ENCODE measurements at regions not wholly inside any gene's neighbourhood (a gene's known extent, or its start where the extent isn't known, plus 50 kb on each side); places are given as distances from the start of the nearest gene placed in this dataset.

DNA sequence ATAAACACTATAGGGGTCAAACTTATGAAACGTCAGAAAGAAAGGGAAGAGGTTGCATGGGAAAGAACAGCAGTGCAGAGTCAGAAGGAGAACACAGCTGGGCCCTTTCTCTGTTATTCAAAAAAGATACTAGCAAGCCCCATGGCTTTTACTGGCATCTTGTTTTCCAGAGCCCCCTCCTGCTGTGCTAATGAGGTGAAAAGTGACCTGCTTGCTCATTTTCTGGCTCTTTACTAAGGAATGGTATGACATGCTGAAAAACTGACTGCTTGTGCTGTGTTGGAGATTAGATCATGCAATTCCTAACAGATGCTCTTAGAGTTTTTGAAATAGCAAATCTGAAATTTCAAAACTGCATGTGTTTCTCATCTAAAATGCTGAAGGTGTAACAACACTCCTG is 541.6 kb upstream of the ALCAM start:
- no peak for DNase-seq (ENCODE audit: low read depth in 1 of 2, low spot score in 1 of 2)
- H3K27me3 ChIP-seq (ENCODE audit: insufficient read depth, poor library complexity, severe bottlenecking), result no peaks in the 10 kb centered on the region
- H3K27ac ChIP-seq (replicated peaks), result no peak overlapping the region
- H3K4me3 ChIP-seq (replicated peaks; ENCODE audit: insufficient read depth, low read length), result no peak overlapping the region
- TF ChIP-seq, protein P1, sequence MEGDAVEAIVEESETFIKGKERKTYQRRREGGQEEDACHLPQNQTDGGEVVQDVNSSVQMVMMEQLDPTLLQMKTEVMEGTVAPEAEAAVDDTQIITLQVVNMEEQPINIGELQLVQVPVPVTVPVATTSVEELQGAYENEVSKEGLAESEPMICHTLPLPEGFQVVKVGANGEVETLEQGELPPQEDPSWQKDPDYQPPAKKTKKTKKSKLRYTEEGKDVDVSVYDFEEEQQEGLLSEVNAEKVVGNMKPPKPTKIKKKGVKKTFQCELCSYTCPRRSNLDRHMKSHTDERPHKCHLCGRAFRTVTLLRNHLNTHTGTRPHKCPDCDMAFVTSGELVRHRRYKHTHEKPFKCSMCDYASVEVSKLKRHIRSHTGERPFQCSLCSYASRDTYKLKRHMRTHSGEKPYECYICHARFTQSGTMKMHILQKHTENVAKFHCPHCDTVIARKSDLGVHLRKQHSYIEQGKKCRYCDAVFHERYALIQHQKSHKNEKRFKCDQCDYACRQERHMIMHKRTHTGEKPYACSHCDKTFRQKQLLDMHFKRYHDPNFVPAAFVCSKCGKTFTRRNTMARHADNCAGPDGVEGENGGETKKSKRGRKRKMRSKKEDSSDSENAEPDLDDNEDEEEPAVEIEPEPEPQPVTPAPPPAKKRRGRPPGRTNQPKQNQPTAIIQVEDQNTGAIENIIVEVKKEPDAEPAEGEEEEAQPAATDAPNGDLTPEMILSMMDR (IDR thresholded peaks at IDR 0.05; ENCODE audit: insufficient read depth, low read length), result no peak
- TF ChIP-seq, protein P2, sequence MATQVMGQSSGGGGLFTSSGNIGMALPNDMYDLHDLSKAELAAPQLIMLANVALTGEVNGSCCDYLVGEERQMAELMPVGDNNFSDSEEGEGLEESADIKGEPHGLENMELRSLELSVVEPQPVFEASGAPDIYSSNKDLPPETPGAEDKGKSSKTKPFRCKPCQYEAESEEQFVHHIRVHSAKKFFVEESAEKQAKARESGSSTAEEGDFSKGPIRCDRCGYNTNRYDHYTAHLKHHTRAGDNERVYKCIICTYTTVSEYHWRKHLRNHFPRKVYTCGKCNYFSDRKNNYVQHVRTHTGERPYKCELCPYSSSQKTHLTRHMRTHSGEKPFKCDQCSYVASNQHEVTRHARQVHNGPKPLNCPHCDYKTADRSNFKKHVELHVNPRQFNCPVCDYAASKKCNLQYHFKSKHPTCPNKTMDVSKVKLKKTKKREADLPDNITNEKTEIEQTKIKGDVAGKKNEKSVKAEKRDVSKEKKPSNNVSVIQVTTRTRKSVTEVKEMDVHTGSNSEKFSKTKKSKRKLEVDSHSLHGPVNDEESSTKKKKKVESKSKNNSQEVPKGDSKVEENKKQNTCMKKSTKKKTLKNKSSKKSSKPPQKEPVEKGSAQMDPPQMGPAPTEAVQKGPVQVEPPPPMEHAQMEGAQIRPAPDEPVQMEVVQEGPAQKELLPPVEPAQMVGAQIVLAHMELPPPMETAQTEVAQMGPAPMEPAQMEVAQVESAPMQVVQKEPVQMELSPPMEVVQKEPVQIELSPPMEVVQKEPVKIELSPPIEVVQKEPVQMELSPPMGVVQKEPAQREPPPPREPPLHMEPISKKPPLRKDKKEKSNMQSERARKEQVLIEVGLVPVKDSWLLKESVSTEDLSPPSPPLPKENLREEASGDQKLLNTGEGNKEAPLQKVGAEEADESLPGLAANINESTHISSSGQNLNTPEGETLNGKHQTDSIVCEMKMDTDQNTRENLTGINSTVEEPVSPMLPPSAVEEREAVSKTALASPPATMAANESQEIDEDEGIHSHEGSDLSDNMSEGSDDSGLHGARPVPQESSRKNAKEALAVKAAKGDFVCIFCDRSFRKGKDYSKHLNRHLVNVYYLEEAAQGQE (IDR thresholded peaks at IDR 0.05; ENCODE audit: insufficient replicate concordance, low read depth), result no peak
- TF ChIP-seq POLR2AphosphoS5 (IDR thresholded peaks at IDR 0.05; ENCODE audit: low read depth), result no peak
- TF ChIP-seq SPI1 (IDR thresholded peaks at IDR 0.05; ENCODE audit: borderline replicate concordance, low read depth), result no peak
- TF ChIP-seq GABPA (IDR thresholded peaks at IDR 0.05; ENCODE audit: low read depth), result no peak

DNA sequence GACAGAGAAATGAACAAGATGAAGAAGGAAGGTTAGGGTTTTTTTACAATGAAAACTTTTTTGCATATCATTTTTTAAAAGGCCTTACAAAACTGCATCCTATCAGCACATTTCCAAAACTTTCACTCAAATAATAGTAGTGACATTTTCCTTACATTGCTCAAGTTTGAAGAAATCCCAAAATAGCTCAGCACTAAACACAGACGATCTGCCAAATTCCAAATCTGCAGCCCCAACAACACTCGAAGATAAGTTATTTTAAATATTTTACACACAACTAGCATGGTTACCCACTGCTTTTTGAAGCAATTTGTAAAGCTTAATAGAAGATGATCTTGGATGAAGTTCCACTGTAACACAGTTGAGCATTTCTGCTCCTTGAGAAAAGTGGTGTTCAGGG is 535.6 kb upstream of the ALCAM start:
- TF ChIP-seq POLR2AphosphoS5 (IDR thresholded peaks at IDR 0.05; ENCODE audit: low read depth), result no peak
- TF ChIP-seq, protein P2 (IDR thresholded peaks at IDR 0.05; ENCODE audit: insufficient replicate concordance, low read depth), result no peak
- no peak for TF ChIP-seq GABPA (IDR thresholded peaks at IDR 0.05; ENCODE audit: low read depth)
- TF ChIP-seq SPI1 (IDR thresholded peaks at IDR 0.05; ENCODE audit: borderline replicate concordance, low read depth), result no peak
- TF ChIP-seq, protein P1 (IDR thresholded peaks at IDR 0.05; ENCODE audit: insufficient read depth, low read length), result no peak
- H3K4me3 ChIP-seq (replicated peaks; ENCODE audit: insufficient read depth, low read length), result no peak overlapping the region
- no peak overlapping the region for H3K27ac ChIP-seq (replicated peaks)
- H3K27me3 ChIP-seq (ENCODE audit: insufficient read depth, poor library complexity, severe bottlenecking), result no peaks in the 10 kb centered on the region
- DNase-seq (ENCODE audit: low read depth in 1 of 2, low spot score in 1 of 2), result no peak

DNA sequence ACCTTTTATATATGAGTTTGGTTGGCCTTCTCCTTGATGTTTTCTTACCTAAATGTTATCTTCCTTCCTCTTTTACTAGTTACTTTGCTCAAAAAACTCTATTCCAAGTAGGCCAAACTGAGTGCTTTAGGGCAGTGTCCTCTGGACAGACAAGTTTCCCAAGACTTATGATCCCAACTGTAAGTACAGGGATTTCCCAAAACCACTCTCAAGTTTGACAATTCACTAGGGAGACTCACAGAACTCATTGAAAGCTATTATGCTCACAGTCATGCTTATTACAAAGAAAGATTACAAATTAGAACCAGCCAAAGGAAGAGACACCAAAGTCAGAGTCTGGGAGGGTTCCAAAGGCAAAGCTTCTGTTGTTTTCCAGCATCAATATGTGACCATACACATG is 534.2 kb upstream of the ALCAM start:
- H3K27ac ChIP-seq (replicated peaks), result no peak overlapping the region
- H3K27me3 ChIP-seq (ENCODE audit: insufficient read depth, poor library complexity, severe bottlenecking), result no peaks in the 10 kb centered on the region
- H3K4me3 ChIP-seq (replicated peaks; ENCODE audit: insufficient read depth, low read length), result no peak overlapping the region
- no peak for DNase-seq (ENCODE audit: low read depth in 1 of 2, low spot score in 1 of 2)
- TF ChIP-seq, protein P2 (IDR thresholded peaks at IDR 0.05; ENCODE audit: insufficient replicate concordance, low read depth), result no peak
- TF ChIP-seq, protein P1 (IDR thresholded peaks at IDR 0.05; ENCODE audit: insufficient read depth, low read length), result no peak
- TF ChIP-seq POLR2AphosphoS5 (IDR thresholded peaks at IDR 0.05; ENCODE audit: low read depth), result no peak
- no peak for TF ChIP-seq SPI1 (IDR thresholded peaks at IDR 0.05; ENCODE audit: borderline replicate concordance, low read depth)
- TF ChIP-seq GABPA (IDR thresholded peaks at IDR 0.05; ENCODE audit: low read depth), result no peak

Measured in HL-60 (cell line).